Tibial artery (tissue), 4 donors: ENCODE measurements at regions not wholly inside any gene's neighbourhood (a gene's known extent, or its start where the extent isn't known, plus 50 kb on each side); places are given as distances from the start of the nearest gene placed in this dataset.

Experiments used
- DNase-seq, 2 donors: peaks; one replicate each; pipeline ENCODE4 v3.0.0-alpha.2; 2019
- H3K27ac ChIP-seq, 2 donors: fragments of 200-600 bp; sonication (generic) in 1 of 2; 1 replicate in 1 of 2; 2 replicates in 1 of 2; pipeline ENCODE4 v1.5.1; 2018 to 2019; ENCODE audit warnings: mild to moderate bottlenecking in 1 of 2
- H3K27me3 ChIP-seq, 2 donors: fragments of 200-600 bp; sonication (generic) in 1 of 2; one replicate each; pipeline versions ENCODE4 v1.5.1 to v1.6.0; 2016 to 2019
- H3K36me3 ChIP-seq, 3 donors: fragments of 200-600 bp; sonication (generic) in 2 of 3; one replicate each; pipeline ENCODE4 v1.5.1; 2016 to 2019; ENCODE audit warnings: mild to moderate bottlenecking in 2 of 3
- H3K4me1 ChIP-seq, 4 donors: fragments of 200-600 bp; sonication (generic) in 2 of 4; 1 replicate in 3 of 4; 2 replicates in 1 of 4; pipeline ENCODE4 v1.5.1; 2016 to 2019
- H3K4me3 ChIP-seq, 2 donors: fragments of 200-600 bp; sonication (generic) in 1 of 2; 1 replicate in 1 of 2; 2 replicates in 1 of 2; pipeline ENCODE4 v1.5.1; 2018 to 2019; ENCODE audit warnings: mild to moderate bottlenecking in 2 of 2
- H3K9me3 ChIP-seq, 3 donors: fragments of 200-600 bp; sonication (generic) in 1 of 3; one replicate each; pipeline ENCODE4 v1.5.1; 2016 to 2019
- intact Hi-C: fragments of 100-400 bp; cut with DNase I; formaldehyde crosslinking; loops from one replicate; pipeline ENCODE4 v1.15.0; 2023; ENCODE audit warnings: low total_unique reads
- TF ChIP-seq, protein P1 (sequence below), 2 experiments: fragments of 200-600 bp in 1 of 2; fragments of 450-650 bp in 1 of 2; IDR thresholded peaks; one replicate each; pipeline ENCODE4 v1.5.1; 2017 to 2019; ENCODE audit warnings: antibody characterized with exemption in 2 of 2, mild to moderate bottlenecking in 1 of 2, moderate library complexity in 1 of 2

DNA sequence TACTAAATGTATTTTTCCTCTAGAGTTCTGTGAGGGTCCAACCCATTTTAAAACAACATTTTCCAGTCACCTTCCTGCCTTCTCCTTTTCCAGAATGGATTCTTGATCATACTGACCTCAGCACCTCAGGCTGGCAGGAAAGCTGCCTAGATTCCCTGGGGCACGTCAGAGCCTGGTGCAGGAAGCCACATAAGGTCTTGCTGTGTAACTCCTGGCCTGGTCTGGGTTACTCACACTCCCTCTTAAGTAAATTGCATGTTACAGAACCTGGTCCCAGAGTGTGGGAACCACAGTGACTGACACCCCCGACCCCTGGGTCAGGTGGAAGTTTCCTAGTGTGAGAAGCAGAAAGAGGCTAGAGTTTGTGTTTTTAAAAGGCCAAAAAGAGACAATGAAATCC is 209.8 kb downstream of the SPTSSA start:
- Histone ChIP-seq H3K4me3 (no peak overlapping the region), H3K9me3 (no peaks in the 10 kb centered on the region), H3K27me3 (no peaks in the 10 kb centered on the region), H3K36me3 (no peaks in the 10 kb centered on the region), H3K27ac (no peak overlapping the region), H3K4me1 (no peaks in the 10 kb centered on the region)
- TF ChIP-seq, protein P1, sequence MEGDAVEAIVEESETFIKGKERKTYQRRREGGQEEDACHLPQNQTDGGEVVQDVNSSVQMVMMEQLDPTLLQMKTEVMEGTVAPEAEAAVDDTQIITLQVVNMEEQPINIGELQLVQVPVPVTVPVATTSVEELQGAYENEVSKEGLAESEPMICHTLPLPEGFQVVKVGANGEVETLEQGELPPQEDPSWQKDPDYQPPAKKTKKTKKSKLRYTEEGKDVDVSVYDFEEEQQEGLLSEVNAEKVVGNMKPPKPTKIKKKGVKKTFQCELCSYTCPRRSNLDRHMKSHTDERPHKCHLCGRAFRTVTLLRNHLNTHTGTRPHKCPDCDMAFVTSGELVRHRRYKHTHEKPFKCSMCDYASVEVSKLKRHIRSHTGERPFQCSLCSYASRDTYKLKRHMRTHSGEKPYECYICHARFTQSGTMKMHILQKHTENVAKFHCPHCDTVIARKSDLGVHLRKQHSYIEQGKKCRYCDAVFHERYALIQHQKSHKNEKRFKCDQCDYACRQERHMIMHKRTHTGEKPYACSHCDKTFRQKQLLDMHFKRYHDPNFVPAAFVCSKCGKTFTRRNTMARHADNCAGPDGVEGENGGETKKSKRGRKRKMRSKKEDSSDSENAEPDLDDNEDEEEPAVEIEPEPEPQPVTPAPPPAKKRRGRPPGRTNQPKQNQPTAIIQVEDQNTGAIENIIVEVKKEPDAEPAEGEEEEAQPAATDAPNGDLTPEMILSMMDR (IDR thresholded peaks at IDR 0.05) = no peak
- DNase-seq = no peak
- intact Hi-C loops = no loop called here

DNA sequence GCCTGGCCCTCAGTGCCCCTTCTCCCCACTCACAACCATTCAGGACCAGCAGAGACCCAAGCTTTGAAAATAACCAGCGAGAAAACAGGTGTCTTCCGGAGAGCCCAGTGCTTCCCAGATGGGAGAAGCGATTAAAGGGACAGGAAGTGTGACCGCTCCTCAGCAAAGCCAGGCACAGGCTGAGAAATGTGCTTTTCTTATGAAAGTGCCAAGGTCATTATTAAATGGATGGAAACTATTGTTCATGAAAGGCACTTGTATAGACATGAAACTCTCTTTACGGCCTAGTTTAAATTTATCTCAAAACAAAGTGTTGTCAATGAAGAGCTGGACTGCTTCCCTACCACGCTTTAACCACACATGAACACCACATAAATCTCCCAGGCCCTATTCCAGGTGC is 210.4 kb downstream of the SPTSSA start:
- H3K36me3 ChIP-seq = no peaks in the 10 kb centered on the region
- intact Hi-C loops = no loop called here
- H3K27ac ChIP-seq = no peak overlapping the region
- H3K4me1 ChIP-seq = no peaks in the 10 kb centered on the region
- no peak overlapping the region for H3K4me3 ChIP-seq
- TF ChIP-seq, protein P1 (IDR thresholded peaks at IDR 0.05) = no peak
- no peak for DNase-seq
- H3K9me3 ChIP-seq = no peaks in the 10 kb centered on the region
- H3K27me3 ChIP-seq = no peaks in the 10 kb centered on the region

DNA sequence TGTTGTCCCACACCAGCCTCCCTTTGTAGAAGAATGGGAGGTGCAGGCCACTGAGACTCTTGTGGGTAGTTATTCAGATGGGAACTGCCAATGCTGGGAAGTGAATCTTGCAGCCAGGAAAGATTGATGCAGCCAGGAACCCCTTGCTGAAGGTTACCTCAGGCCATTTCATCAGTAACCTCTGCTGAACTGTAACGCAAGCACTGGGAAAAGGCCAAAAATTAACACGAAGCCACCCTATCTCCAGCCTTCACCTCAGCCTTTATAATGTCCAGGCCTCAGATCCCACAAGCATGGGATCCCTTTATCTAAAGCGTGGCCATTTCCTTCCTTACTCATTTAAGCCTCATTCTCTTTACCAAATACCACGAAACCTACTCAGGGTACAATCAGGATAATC is 211.1 kb downstream of the SPTSSA start:
- Histone ChIP-seq H3K27ac (no peak overlapping the region), H3K4me1 (no peaks in the 10 kb centered on the region), H3K9me3 (no peaks in the 10 kb centered on the region), H3K4me3 (no peak overlapping the region), H3K36me3 (no peaks in the 10 kb centered on the region), H3K27me3 (no peaks in the 10 kb centered on the region)
- DNase-seq = no peak
- intact Hi-C loops = no loop called here
- TF ChIP-seq, protein P1 (IDR thresholded peaks at IDR 0.05) = no peak

DNA sequence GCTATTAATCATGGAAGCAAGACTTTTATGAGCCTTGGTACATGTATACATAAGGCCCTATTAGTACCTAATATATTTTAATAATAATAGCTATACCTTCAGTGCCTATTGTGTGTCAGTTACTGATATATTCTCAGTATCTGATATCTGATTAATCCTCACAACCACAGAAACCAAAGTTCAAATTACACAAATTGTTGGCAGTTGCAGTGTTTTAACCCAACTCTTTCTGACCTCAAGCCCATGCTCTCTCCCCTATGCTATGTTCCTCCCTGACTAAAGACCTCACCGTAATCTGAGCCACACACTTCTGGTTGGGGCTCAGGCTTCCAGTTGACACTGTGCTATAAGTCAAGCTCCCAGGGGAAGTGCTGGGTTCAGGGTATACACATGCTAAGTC is 214.4 kb downstream of the SPTSSA start:
- Histone ChIP-seq H3K4me1 (no peaks in the 10 kb centered on the region), H3K27ac (no peak overlapping the region), H3K36me3 (no peaks in the 10 kb centered on the region), H3K9me3 (no peaks in the 10 kb centered on the region), H3K27me3 (no peaks in the 10 kb centered on the region), H3K4me3 (no peak overlapping the region)
- DNase-seq = no peak
- TF ChIP-seq, protein P1 (IDR thresholded peaks at IDR 0.05) = no peak
- intact Hi-C loops = no loop called here

DNA sequence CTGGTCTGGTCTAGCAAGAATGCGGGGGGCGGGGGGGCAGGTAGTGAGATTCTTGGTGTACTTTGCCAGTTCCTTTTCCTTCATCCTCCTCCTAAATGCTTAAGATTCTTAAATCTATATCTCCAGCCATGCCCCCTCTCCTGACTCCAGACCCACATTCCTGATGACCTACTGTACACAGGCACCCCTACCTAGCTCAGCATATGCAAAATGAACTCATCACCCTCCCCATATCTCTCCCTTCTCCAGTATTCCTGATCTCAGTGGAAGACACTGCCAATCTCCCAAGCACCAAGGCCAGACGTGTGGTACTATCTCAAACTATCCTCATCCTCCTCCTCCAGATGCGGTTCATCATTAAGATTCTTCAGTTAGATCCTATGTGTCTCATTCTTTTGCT is 215.8 kb downstream of the SPTSSA start:
- TF ChIP-seq, protein P1 (IDR thresholded peaks at IDR 0.05) = no peak
- intact Hi-C loops = no loop called here
- H3K27ac ChIP-seq = no peak overlapping the region
- no peaks in the 10 kb centered on the region for H3K36me3 ChIP-seq
- H3K4me3 ChIP-seq = no peak overlapping the region
- H3K9me3 ChIP-seq = no peaks in the 10 kb centered on the region
- H3K4me1 ChIP-seq = no peaks in the 10 kb centered on the region
- no peak for DNase-seq
- H3K27me3 ChIP-seq = no peaks in the 10 kb centered on the region

DNA sequence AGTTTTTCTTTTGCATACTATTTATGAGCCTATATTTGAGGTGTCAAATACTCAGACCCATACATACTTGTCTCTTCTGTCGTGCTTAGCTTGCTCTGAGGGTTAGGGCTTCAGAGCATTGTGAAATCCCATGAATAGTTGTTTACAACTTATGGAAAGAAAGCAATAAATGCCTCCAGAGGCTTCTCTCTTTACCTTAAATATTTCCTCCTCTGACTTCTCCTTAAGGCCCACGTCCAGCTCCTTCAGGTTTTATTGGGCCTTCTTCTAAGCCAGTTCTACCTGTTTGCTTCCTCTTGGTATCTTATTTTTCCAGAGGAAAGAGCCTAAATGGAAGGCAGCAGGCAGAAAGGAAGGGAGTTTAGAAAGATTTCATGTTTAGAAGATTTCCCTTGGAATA is 218.6 kb downstream of the SPTSSA start:
- Histone ChIP-seq H3K27ac (no peak overlapping the region), H3K4me1 (no peaks in the 10 kb centered on the region), H3K27me3 (no peaks in the 10 kb centered on the region), H3K9me3 (no peaks in the 10 kb centered on the region), H3K36me3 (no peaks in the 10 kb centered on the region), H3K4me3 (no peak overlapping the region)
- intact Hi-C loops = no loop called here
- TF ChIP-seq, protein P1 (IDR thresholded peaks at IDR 0.05) = no peak
- no peak for DNase-seq
